CD4-positive, alpha-beta T cell (primary cell): ENCODE measurements at regions not wholly inside any gene's neighbourhood (a gene's known extent, or its start where the extent isn't known, plus 50 kb on each side); places are given as distances from the start of the nearest gene placed in this dataset.

Experiments
- ATAC-seq: fragments of 200-7000 bp; cut with Tn5 transposase; one replicate; pipeline ENCODE4 v1.10.0; 2022; ENCODE audit warnings: mild to moderate bottlenecking; ENCODE audit not compliant: poor library complexity
- CTCF ChIA-PET: fragments of 350-600 bp; sonication (Branson Sonifier 250); formaldehyde crosslinking; loops from one replicate; lab custom pipeline; 2021; ENCODE audit warnings: antibody characterized with exemption, inconsistent platforms; lab: Charles Lee
- POLR2A ChIA-PET: fragments of 350-600 bp; sonication (Branson Sonifier 250); formaldehyde crosslinking; loops from one replicate; lab custom pipeline; 2021; ENCODE audit warnings: antibody characterized with exemption, inconsistent platforms; lab: Charles Lee
- DNase-seq, 14 experiments: peaks; one replicate each; pipeline ENCODE4 v3.0.0-alpha.2; 2013 to 2020; ENCODE audit warnings: mixed read lengths in 2 of 14
- H3K27ac ChIP-seq, 2 donors: one replicate each; pipeline versions ENCODE4 v1.5.1 to v1.7.0; 2013; ENCODE audit warnings: low read length in 2 of 2, low read depth in 1 of 2, mild to moderate bottlenecking in 1 of 2
- H3K27me3 ChIP-seq, 2 experiments: 1 replicate in 1 of 2; 2 replicates in 1 of 2; pipeline versions ENCODE4 v1.6.1 to v1.7.0; 2013; ENCODE audit warnings: low read length in 2 of 2, control low read depth in 1 of 2, mild to moderate bottlenecking in 1 of 2, moderate library complexity in 1 of 2; ENCODE audit not compliant: insufficient read depth in 2 of 2, control insufficient read depth in 1 of 2
- H3K36me3 ChIP-seq: one replicate; pipeline ENCODE4 v1.6.1; 2013; ENCODE audit warnings: low read length, control low read depth; ENCODE audit not compliant: insufficient read depth
- H3K4me1 ChIP-seq: one replicate; pipeline ENCODE4 v1.6.1; 2013; ENCODE audit warnings: low read length, control low read depth; ENCODE audit not compliant: insufficient read depth
- H3K4me3 ChIP-seq: one replicate; pipeline ENCODE4 v1.5.1; 2013; ENCODE audit warnings: mild to moderate bottlenecking, low read length, moderate library complexity
- H3K9me3 ChIP-seq, 2 experiments: 1 replicate in 1 of 2; 2 replicates in 1 of 2; pipeline versions ENCODE4 v1.6.1 to v1.7.0; 2013; ENCODE audit warnings: low read length in 2 of 2, mild to moderate bottlenecking in 2 of 2, control low read depth in 1 of 2, moderate library complexity in 1 of 2; ENCODE audit not compliant: control insufficient read depth in 1 of 2, insufficient read depth in 1 of 2
- H3K27ac Mint-ChIP-seq: one replicate; pipeline ENCODE4 v1.8.0; 2020; ENCODE audit warnings: mixed read lengths
- H3K27me3 Mint-ChIP-seq: one replicate; pipeline ENCODE4 v1.8.0; 2021; ENCODE audit warnings: mixed read lengths
- H3K36me3 Mint-ChIP-seq: one replicate; pipeline ENCODE4 v1.8.0; 2021; ENCODE audit warnings: low read depth, mixed read lengths
- H3K4me1 Mint-ChIP-seq: one replicate; pipeline ENCODE4 v1.8.0; 2021; ENCODE audit warnings: low read depth, mixed read lengths
- H3K4me3 Mint-ChIP-seq: one replicate; pipeline ENCODE4 v1.8.0; 2020; ENCODE audit warnings: mild to moderate bottlenecking, mixed read lengths
- H3K9me3 Mint-ChIP-seq: one replicate; pipeline ENCODE4 v1.8.0; 2020; ENCODE audit warnings: mixed read lengths
- CTCF ChIP-seq: fragments of 200-600 bp; IDR thresholded peaks from one replicate; pipeline ENCODE4 v1.8.0; 2022; ENCODE audit warnings: antibody characterized with exemption, mild to moderate bottlenecking
- intact Hi-C, 2 experiments: fragments of 100-400 bp; cut with DNase I in 1 of 2; cut with micrococcal nuclease in 1 of 2; formaldehyde crosslinking; loops; one replicate each; pipeline versions ENCODE4 v1.15.1 to v1.9.0; 2023 to 2025; cut with DNase I, micrococcal nuclease

- Mint-ChIP-seq H3K27me3 (peaks cover 25% of the 10 kb centered on the region), H3K36me3 (no peaks in the 10 kb centered on the region), H3K27ac (no peak overlapping the region), H3K4me3 (no peak overlapping the region), H3K4me1 (no peaks in the 10 kb centered on the region), H3K9me3 (no peaks in the 10 kb centered on the region)
- no peaks in the 10 kb centered on the region for H3K9me3 ChIP-seq
- no peak for TF ChIP-seq CTCF
- intact Hi-C loops, result no loop called here
- ChIA-PET CTCF (no interaction called here), POLR2A (no interaction called here)
- H3K27ac ChIP-seq, result no peak overlapping the region
- no peak overlapping the region for H3K4me3 ChIP-seq
- H3K27me3 ChIP-seq, result peaks cover 3 to 15% of the 10 kb centered on the region in 2 experiments
- DNase-seq, result no peak
- no peaks in the 10 kb centered on the region for H3K4me1 ChIP-seq
- no peaks in the 10 kb centered on the region for H3K36me3 ChIP-seq
- ATAC-seq, result no peak
These were observed 55.4 kb upstream of the SLC10A7 start for GRCh38 chr4:146577111-146577510.

GRCh38 chr4:146582864-146583263, 55.8 kb upstream of the POU4F2 start:
- Histone ChIP-seq H3K9me3 (peaks cover 0 to 4% of the 10 kb centered on the region in 2 experiments), H3K4me3 (no peak overlapping the region), H3K27me3 (peaks cover 0 to 5% of the 10 kb centered on the region in 2 experiments), H3K36me3 (no peaks in the 10 kb centered on the region), H3K27ac (no peak overlapping the region), H3K4me1 (no peaks in the 10 kb centered on the region)
- no peaks in the 10 kb centered on the region for H3K9me3 Mint-ChIP-seq
- ATAC-seq, result no peak
- peaks cover 3% of the 10 kb centered on the region for H3K27me3 Mint-ChIP-seq
- TF ChIP-seq CTCF, result no peak
- ChIA-PET POLR2A (no interaction called here), CTCF (no interaction called here)
- no peaks in the 10 kb centered on the region for H3K36me3 Mint-ChIP-seq
- intact Hi-C loops, result no loop called here
- no peak overlapping the region for H3K4me3 Mint-ChIP-seq
- H3K27ac Mint-ChIP-seq, result no peak overlapping the region
- DNase-seq, result no peak
- no peaks in the 10 kb centered on the region for H3K4me1 Mint-ChIP-seq

GRCh38 chr4:146585761-146586333, 52.8 kb upstream of the POU4F2 start:
- intact Hi-C loops, result no loop called here
- ChIA-PET CTCF (no interaction called here), POLR2A (no interaction called here)
- ATAC-seq, result no peak
- DNase-seq, result peak in 2 of 14 experiments; percentile 6 to 9
- Mint-ChIP-seq H3K4me1 (no peaks in the 10 kb centered on the region), H3K36me3 (no peaks in the 10 kb centered on the region), H3K4me3 (no peak overlapping the region), H3K9me3 (no peaks in the 10 kb centered on the region), H3K27ac (no peak overlapping the region), H3K27me3 (peaks cover 2% of the 10 kb centered on the region)
- Histone ChIP-seq H3K27me3 (no peaks in the 10 kb centered on the region), H3K9me3 (peaks cover 0 to 4% of the 10 kb centered on the region in 2 experiments), H3K4me3 (no peak overlapping the region), H3K36me3 (no peaks in the 10 kb centered on the region), H3K27ac (no peak overlapping the region), H3K4me1 (no peaks in the 10 kb centered on the region)
- no peak for TF ChIP-seq CTCF
